Activated T-helper 9 cell treated with anti-CD3 and anti-CD28 coated beads, Interleukin-2, amount 50 U/mL, for 16 hours (primary cell): ENCODE measurements at regions not wholly inside any gene's neighbourhood (a gene's known extent, or its start where the extent isn't known, plus 50 kb on each side); places are given as distances from the start of the nearest gene placed in this dataset.

Experiments used
- DNase-seq: peaks from one replicate; pipeline ENCODE4 v3.0.0-alpha.2; 2020; ENCODE audit warnings: low read depth

DNA sequence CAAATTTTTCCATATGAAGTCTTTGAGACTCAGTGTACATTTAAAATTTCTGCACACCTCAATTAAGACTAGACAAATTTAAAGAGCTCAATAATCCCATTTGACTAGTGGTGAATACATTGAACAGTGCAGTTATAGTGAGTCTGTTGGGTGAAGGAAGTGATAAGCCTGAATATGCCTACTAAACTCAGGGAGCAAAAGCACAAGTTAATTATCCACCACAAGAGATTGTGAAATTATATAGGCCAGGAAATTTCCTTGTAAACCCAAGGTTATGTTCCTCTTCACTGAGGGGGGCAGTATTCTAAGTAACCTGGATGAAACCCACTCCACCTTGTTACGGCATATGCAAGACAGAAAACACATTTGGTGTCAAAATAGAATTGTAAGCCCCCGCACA is 612.9 kb upstream of the DAB2 start:
- DNase-seq, result no peak

DNA sequence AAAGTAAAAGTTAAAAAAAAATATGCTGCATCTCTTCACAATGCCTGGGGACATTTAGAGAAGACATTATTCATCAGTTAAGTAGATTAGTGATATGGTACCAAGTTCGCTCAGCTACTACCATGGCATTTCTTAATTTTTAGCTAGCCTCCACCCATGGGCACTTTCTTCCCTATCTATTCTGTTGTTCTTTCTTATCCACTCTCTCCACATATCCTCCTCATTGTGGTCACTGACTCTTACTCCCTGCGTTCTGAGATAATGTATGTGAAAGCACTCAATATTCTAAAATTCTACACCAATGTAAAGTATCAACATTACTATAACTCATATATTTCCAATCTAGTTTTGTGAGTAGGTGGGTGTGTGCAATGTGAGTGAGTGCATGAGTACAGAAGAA is 609.7 kb upstream of the DAB2 start:
- DNase-seq, result no peak

DNA sequence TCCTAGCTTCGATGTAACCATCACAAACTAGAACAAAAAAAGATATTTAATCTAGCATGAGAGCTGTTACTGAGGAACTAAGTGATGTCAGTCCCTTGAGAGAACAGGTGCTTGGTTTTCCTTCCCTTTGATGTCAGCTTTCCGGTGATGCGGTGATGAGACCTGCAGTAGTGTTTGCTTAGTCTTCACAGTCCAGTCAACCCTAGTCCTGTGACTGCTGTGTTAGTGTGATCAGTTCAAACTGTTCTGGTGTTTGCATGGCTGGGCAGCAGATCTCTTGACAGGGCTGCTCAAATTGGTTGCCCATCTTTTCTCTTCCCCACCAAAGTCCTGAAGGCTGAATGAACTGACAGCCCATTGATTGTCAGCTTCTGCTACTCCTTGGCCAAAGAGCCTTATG is 608.6 kb upstream of the DAB2 start:
- DNase-seq, result no peak

GRCh38 chr5:40033009-40033408 is 608.2 kb upstream of the DAB2 start:
- no peak for DNase-seq

GRCh38 chr5:40030661-40031060 is 605.9 kb upstream of the DAB2 start:
- no peak for DNase-seq

DNA sequence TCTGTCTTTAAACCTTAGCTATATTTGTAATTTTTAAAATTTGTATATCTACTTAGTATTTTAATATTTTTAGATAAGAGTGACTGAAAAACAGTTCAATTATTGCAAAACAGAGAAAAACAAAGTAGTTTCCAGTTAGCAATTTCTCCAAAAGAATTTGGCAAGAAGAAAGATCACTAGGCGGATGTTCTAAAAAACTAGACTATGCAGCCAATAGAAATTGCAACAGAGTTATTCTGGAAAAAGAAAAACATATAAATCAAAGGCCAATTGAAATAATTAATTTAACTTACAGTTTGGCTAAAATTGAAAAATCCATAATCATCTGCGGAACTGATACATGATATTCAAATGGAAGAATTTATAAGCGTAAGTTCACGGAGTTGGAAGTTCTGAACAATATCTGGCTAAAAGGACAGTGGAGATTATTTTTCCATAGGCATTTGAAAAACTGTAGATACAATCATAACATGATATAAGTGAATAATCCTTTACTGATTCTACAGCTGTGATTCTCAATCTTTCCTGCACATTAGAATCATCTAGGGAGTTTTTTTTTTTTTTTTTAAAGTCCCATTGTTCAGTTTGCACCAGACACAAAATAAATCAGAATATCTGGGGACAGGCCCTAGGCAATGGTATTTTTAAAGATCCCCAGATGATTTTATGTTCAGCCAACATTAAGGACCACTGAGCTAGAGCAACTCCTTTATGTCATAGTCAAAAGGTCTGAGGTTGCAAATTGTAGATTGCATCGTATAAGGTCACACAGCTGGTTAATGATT is 605.1 kb upstream of the DAB2 start:
- no peak for DNase-seq

DNA sequence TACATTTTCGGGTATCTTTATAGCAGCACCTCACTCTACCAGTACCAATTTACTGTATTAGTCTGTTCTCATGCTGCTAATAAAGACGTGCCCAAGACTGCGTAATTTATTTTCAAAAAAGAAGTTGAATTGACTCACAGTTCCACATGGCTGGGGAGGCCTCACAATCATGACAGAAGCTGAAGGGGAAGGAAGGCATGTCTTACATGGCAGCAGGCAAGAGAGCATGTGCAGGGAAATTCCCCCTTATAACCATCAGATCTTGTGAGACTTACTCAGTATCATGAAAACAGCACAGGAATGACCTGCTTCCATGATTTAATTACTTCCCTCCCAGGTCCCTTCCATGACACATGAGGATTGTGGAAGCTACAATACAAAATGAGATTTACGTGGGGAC is 602.6 kb upstream of the DAB2 start:
- DNase-seq, result no peak

DNA sequence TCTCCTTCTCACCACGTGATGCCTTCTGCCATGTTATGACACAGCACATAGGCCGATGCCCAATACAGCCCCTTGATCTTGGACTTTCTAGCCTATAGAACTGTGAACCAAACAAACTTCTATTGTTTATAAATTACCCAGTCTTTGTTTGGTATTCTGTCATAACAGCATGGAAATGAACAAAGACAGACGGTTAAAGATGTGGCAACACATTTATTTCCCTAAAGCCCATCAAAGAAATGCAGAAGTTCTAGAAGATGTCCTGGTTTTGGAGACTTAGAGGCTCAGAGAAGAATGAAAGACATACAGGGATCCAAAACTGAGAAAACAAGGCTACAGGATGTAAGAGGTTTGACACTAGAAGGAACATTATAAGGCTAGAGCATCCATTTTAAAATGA is 600.8 kb upstream of the DAB2 start:
- DNase-seq, result no peak

GRCh38 chr5:40022057-40022456 is 597.3 kb upstream of the DAB2 start:
- DNase-seq, result no peak

DNA sequence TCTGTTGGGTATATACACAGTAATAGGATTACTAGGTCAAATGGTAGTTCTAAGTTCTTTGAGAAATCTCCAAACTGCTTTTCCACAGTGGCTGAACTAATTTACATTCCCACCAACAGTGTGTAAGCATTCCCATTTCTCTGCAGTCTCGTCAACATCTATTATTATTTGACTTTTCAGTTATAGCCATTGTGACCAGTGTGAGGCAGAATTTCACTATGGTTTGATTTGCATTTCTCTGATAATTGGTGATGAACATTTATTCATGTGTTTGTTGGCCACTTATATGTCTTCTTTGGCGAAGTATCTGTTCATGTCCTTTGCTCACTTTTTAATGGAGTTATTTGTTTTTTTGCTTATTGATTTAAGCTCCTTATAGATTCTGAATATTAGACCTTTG is 596.2 kb upstream of the DAB2 start:
- DNase-seq, result no peak

- no peak for DNase-seq
Measured at GRCh38 chr5:40017918-40018317, 593.1 kb upstream of the DAB2 start.

DNA sequence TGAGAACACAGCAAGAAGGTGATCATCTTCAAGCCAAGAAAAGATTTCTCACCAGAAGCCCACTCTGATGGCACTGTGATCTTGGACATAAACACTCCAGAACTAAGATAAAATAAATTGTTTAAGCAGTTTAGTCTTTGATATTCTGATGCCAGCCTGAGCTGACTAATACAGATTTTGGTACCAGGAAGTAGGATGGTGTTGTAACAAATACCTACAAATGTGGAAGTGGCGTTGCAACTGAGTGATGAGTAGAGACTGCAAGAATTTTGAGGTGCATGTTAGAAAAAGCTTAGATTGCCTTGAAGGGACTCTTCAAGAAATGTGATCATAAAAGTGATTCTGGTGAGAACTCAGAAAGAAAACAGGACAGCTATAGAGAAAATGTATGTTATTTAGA is 592.4 kb upstream of the DAB2 start:
- DNase-seq, result no peak

- DNase-seq, result no peak
Measured at GRCh38 chr5:40010436-40010835, 585.7 kb upstream of the DAB2 start.

- no peak for DNase-seq
Measured at GRCh38 chr5:40006260-40006659, 581.5 kb upstream of the DAB2 start.

GRCh38 chr5:40001796-40002195 is 577.0 kb upstream of the DAB2 start:
- no peak for DNase-seq

GRCh38 chr5:39998518-39998917 is 573.7 kb upstream of the DAB2 start:
- DNase-seq, result no peak

DNA sequence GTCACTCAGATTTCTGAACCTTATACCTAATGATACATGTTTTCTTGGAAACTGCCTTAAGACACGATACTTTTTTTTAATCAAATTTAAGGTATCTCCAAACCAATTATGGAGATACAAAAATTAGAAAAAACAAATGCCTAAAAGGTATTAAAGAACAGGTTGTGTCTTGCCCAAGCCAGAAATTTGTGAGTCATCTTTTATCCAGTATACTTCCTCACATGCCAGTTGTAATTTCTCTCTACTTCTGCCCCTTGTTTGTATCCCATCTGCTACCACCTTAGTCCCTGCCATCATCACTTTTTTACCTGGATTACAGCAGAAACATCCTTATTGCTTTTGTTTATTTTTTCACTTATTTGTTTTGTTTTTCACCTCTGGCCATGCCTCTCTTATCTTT is 571.2 kb upstream of the DAB2 start:
- no peak for DNase-seq

GRCh38 chr5:39992617-39993202 is 567.9 kb upstream of the DAB2 start:
- no peak for DNase-seq

- no peak for DNase-seq
Measured at GRCh38 chr5:39986614-39987013, 561.8 kb upstream of the DAB2 start.

GRCh38 chr5:39980056-39980455 is 555.3 kb upstream of the DAB2 start:
- no peak for DNase-seq

DNA sequence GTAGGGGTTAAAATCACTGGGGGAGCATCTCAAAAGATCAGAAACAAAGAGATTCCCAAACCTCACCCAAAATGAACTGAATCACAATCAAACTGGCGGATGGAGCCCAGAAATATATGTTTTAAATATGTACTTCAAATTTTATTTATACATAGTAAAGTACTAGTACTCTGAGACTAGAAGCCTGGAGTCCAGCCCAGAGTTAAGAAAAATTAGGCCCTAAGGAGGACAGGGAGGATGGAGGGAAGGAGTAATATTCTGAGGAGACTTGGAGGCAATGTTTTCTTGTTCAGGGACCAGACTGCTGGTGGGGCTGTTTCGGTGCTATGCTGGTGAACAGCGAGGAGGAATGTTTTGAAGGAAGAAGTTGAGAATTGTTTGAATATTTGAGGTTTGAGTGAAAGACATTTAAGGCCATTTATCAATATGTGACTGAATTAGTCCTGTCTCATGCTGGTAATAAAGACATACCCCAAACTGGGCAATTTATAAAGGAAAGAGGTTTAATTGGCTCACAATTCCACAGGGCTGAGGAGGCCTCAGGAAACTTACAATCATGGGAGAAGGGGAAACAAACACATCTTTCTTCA is 552.4 kb upstream of the DAB2 start:
- no peak for DNase-seq

DNA sequence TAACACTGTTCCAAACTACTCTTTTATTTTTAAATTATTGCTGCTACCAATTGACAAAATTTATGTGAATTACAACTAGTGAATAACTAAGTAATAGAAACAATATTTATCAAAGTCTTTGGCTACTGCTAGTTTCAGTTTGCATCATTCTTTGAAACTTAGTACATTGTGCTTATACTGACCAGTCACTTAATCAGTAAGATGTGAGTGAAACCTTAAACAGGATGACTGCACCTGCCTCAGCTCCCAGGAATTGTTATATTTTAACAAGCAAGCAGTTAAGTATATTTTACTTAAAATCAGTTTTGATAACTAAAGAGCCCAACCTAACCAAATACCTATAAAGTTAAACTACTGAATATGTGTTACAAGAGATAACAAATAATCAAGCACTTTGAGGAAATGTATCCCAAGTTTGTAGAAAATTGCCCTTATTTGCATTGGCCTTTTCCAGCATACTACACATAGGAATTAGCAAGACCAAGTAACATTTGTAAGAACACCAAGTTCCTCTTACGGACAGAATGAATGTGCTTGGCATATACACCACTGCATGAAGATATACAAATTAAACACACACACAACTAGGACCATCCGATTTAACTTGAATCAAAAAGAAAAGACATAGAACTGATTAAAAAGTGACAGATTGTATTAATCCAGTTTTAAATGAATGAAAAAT is 545.5 kb upstream of the DAB2 start:
- DNase-seq, result no peak

DNA sequence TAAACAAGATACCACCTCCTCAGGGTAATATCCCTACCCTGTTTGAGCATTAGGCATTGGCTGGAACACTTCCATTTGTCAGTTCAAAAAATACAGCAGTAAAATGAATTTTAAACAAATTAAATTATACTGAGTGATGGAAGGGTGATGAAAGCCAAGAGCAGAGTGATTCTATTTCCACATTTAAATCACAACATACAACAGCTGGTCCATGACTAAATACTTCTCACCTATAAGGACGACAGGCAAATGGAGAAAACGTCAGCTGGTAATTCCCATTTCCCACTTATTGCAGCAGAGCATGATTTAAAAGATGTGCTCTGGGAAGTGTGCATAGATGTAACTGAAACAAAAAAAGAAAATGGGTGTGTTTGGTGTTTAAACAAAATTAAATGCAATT is 543.6 kb upstream of the DAB2 start:
- no peak for DNase-seq
